SK-N-SH (cell line): ENCODE measurements at regions not wholly inside any gene's neighbourhood (a gene's known extent, or its start where the extent isn't known, plus 50 kb on each side); places are given as distances from the start of the nearest gene placed in this dataset.

Experiments
- CTCF ChIA-PET: fragments of 300-600, 350-600 bp; formaldehyde crosslinking; extraction: SDS; loops from one replicate; lab custom pipeline; 2021; lab: Yijun Ruan, JAX
- POLR2A ChIA-PET: fragments of 350-600 bp; sonication (Branson Sonifier 250); formaldehyde crosslinking; extraction: SDS; loops from one replicate; lab custom pipeline; 2020; ENCODE audit warnings: antibody characterized with exemption, inconsistent platforms; lab: Yijun Ruan, JAX
- DNase-seq: peaks from one replicate; pipeline ENCODE4 v3.0.0; 2012
- H2AFZ ChIP-seq: fragments of 200-600 bp; sonication (generic); 2 replicates; pipeline ENCODE4 v1.8.1; 2016; ENCODE audit warnings: antibody characterized with exemption, mild to moderate bottlenecking, low read depth
- H3F3A ChIP-seq: fragments of 200-600 bp; sonication (generic); replicated peaks from 2 replicates; pipeline ENCODE3; 2016; ENCODE audit warnings: antibody characterized with exemption, mild to moderate bottlenecking; ENCODE audit not compliant: insufficient read depth
- H3K27ac ChIP-seq, 2 experiments: fragments of 200-500 bp in 1 of 2; fragments of 200-600 bp in 1 of 2; sonication (Bioruptor generic) in 1 of 2; sonication (generic), shearing (Covaris generic) in 1 of 2; 2 replicates each; pipeline versions ENCODE4 v1.5.1 to v1.6.1; 2014 to 2016; ENCODE audit warnings: low read depth in 2 of 2, inconsistent platforms in 1 of 2, low read length in 1 of 2, mild to moderate bottlenecking in 1 of 2, mixed read lengths in 1 of 2
- H3K27me3 ChIP-seq: fragments of 200-600 bp; sonication (generic), shearing (Covaris generic); 2 replicates; pipeline ENCODE4 v1.6.1; 2016; ENCODE audit warnings: mixed run types; ENCODE audit not compliant: insufficient read depth
- H3K36me3 ChIP-seq, 2 experiments: fragments of 200-500 bp in 1 of 2; fragments of 200-600 bp in 1 of 2; sonication (Bioruptor generic) in 1 of 2; sonication (generic) in 1 of 2; replicated peaks in 1 of 2; 2 replicates each; pipeline versions ENCODE3 to v1.5.1; 2014 to 2016; ENCODE audit warnings: low read length in 1 of 2, mild to moderate bottlenecking in 1 of 2; ENCODE audit not compliant: insufficient read depth in 2 of 2, control insufficient read depth in 1 of 2
- H3K4me1 ChIP-seq, 2 experiments: fragments of 200-500 bp in 1 of 2; fragments of 200-600 bp in 1 of 2; sonication (Bioruptor generic) in 1 of 2; sonication (generic), shearing (Covaris generic) in 1 of 2; 2 replicates each; pipeline versions ENCODE4 v1.5.1 to v1.6.1; 2014 to 2016; ENCODE audit warnings: low read depth in 1 of 2, low read length in 1 of 2, mixed run types in 1 of 2; ENCODE audit not compliant: insufficient read depth in 2 of 2, control insufficient read depth in 1 of 2
- H3K4me2 ChIP-seq: fragments of 200-600 bp; sonication (generic), shearing (Covaris generic); 2 replicates; pipeline ENCODE4 v1.6.1; 2017; ENCODE audit warnings: mixed run types
- H3K4me3 ChIP-seq, 2 experiments: fragments of 200-500 bp in 1 of 2; fragments of 200-600 bp in 1 of 2; sonication (Bioruptor generic) in 1 of 2; sonication (generic), shearing (Covaris generic) in 1 of 2; 2 replicates each; pipeline versions ENCODE4 v1.5.1 to v1.8.1; 2014 to 2016; ENCODE audit warnings: low read depth in 2 of 2, inconsistent platforms in 1 of 2, low read length in 1 of 2, mild to moderate bottlenecking in 1 of 2, mixed read lengths in 1 of 2, moderate library complexity in 1 of 2
- H3K79me2 ChIP-seq: fragments of 200-600 bp; sonication (generic); 2 replicates; pipeline ENCODE4 v1.8.1; 2017; ENCODE audit warnings: mild to moderate bottlenecking; ENCODE audit not compliant: insufficient read depth
- H3K9ac ChIP-seq: fragments of 200-600 bp; sonication (generic); 2 replicates; pipeline ENCODE4 v1.6.1; 2017; ENCODE audit warnings: mixed run types
- H3K9me2 ChIP-seq: fragments of 200-600 bp; sonication (generic); 2 replicates; pipeline ENCODE4 v1.6.1; 2017; ENCODE audit warnings: mixed run types
- H3K9me3 ChIP-seq: fragments of 200-600 bp; sonication (generic); 2 replicates; pipeline ENCODE4 v1.6.1; 2017; ENCODE audit warnings: mixed run types, mild to moderate bottlenecking, moderate library complexity
- H4K20me1 ChIP-seq: fragments of 200-600 bp; sonication (generic); 2 replicates; pipeline ENCODE4 v1.6.1; 2017; ENCODE audit warnings: mild to moderate bottlenecking, mixed run types; ENCODE audit not compliant: insufficient read depth
- EZH2phosphoT487 ChIP-seq: fragments of 200-600 bp; sonication (generic); IDR thresholded peaks from 2 replicates; pipeline ENCODE4 v1.6.1; 2017; ENCODE audit warnings: low read depth, mixed run types, mild to moderate bottlenecking, antibody characterized with exemption, moderate library complexity, borderline replicate concordance
- FOSL2 ChIP-seq: IDR thresholded peaks from 2 replicates; pipeline ENCODE4 v1.4.0; 2012; ENCODE audit warnings: low read depth, mild to moderate bottlenecking, moderate library complexity, borderline replicate concordance
- GATA2 ChIP-seq: sonication (generic); formaldehyde crosslinking; IDR thresholded peaks from 2 replicates; pipeline ENCODE4 v1.5.0; 2020; ENCODE audit warnings: mild to moderate bottlenecking, missing genetic modification reagents
- JUND ChIP-seq: IDR thresholded peaks from 2 replicates; pipeline ENCODE4 v1.4.0; 2012
- MEF2A ChIP-seq: IDR thresholded peaks from 2 replicates; pipeline ENCODE4 v1.4.0; 2012; ENCODE audit warnings: low read depth, borderline replicate concordance
- MXI1 ChIP-seq: IDR thresholded peaks from 2 replicates; pipeline ENCODE4 v1.6.1; 2012; ENCODE audit warnings: mild to moderate bottlenecking, low read depth, low read length, improper control_type of control experiment
- POLR2AphosphoS5 ChIP-seq: IDR thresholded peaks from 2 replicates; pipeline ENCODE4 v1.6.1; 2012; ENCODE audit warnings: low read depth, low read length
- RAD21 ChIP-seq: IDR thresholded peaks from 2 replicates; pipeline ENCODE4 v1.6.1; 2012; ENCODE audit warnings: mild to moderate bottlenecking, low read length
- RCOR1 ChIP-seq: fragments of 150-350 bp; IDR thresholded peaks from 2 replicates; pipeline ENCODE4 v1.6.1; 2017; ENCODE audit warnings: antibody characterized with exemption, low read length
- RFX5 ChIP-seq: IDR thresholded peaks from 2 replicates; pipeline ENCODE4 v1.6.1; 2012; ENCODE audit warnings: mild to moderate bottlenecking, improper control_type of control experiment, low read length
- SIN3A ChIP-seq: IDR thresholded peaks from 2 replicates; pipeline ENCODE4 v1.6.1; 2012; ENCODE audit warnings: low read depth, mild to moderate bottlenecking, low read length, moderate library complexity, borderline replicate concordance
- SMC3 ChIP-seq: IDR thresholded peaks from 2 replicates; pipeline ENCODE4 v1.6.1; 2012; ENCODE audit warnings: low read depth, low read length, improper control_type of control experiment
- TAF1 ChIP-seq: IDR thresholded peaks from 2 replicates; pipeline ENCODE4 v1.6.1; 2012; ENCODE audit warnings: low read depth, mild to moderate bottlenecking, low read length, moderate library complexity, borderline replicate concordance
- WGBS: methylation state at CpG from one replicate; pipeline ENCODE4 v1.1.6; 2017; ENCODE audit warnings: low lambda C conversion rate; 5-methylcytosine and 5-hydroxymethylcytosine counted together
- TF ChIP-seq, protein P1 (sequence below): IDR thresholded peaks from 2 replicates; pipeline ENCODE4 v1.4.0; 2012; ENCODE audit warnings: low read depth, borderline replicate concordance
- TF ChIP-seq, protein P2 (sequence below): IDR thresholded peaks from 2 replicates; pipeline ENCODE4 v1.6.1; 2012; ENCODE audit warnings: mild to moderate bottlenecking, low read depth, low read length, moderate library complexity
- TF ChIP-seq, protein P3 (sequence below): IDR thresholded peaks from 2 replicates; pipeline ENCODE4 v1.4.0; 2012; ENCODE audit warnings: low read depth, borderline replicate concordance
- TF ChIP-seq, protein P4 (sequence below): fragments of 200-600 bp; sonication (generic); IDR thresholded peaks from 2 replicates; pipeline ENCODE4 v1.6.1; 2017; ENCODE audit warnings: antibody characterized with exemption, mild to moderate bottlenecking, moderate library complexity
- TF ChIP-seq, protein P5 (sequence below): fragments of 150-350 bp; IDR thresholded peaks from 2 replicates; pipeline ENCODE4 v1.6.1; 2016; ENCODE audit warnings: mild to moderate bottlenecking, low read depth, low read length
- TF ChIP-seq, protein P6 (sequence below): IDR thresholded peaks from 2 replicates; pipeline ENCODE4; 2012

DNA sequence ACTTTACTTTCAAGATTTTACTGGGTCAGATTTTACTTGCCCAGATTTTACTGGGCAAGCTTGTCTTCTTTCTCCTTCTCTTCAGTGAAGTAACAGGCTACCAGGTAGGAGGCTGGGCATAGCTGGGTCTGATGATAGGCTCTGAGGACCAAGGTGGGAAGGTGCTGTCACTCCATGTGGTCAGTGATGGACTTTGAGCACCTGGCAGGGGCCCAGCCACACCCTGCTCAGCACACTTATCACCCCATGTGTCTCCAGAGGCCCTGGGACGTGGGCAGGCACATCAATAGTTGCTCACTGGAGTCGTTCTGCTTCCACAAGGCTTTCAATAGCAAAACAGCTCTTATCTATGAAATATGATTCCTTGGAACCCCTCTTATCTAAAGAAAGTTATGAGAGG is 70.5 kb upstream of the GPR26 start:
- Histone ChIP-seq H3K27ac (no peak overlapping the region), H3K9ac (no peak overlapping the region), H3K36me3 (no peaks in the 10 kb centered on the region), H3K27me3 (no peaks in the 10 kb centered on the region), H3K79me2 (no peaks in the 10 kb centered on the region), H3K9me3 (peaks cover 5% of the 10 kb centered on the region; the same call in 1 of the 2 replicates), H3K4me1 (no peaks in the 10 kb centered on the region), H3K4me2 (no peak overlapping the region), H3K4me3 (no peak overlapping the region), H4K20me1 (no peaks in the 10 kb centered on the region), H3F3A (no peaks in the 10 kb centered on the region), H3K9me2 (no peaks in the 10 kb centered on the region), H2AFZ (no peak overlapping the region)
- ChIA-PET CTCF (interaction anchor here (1.1 to 1.6 kb wide), 3 partner anchors 11 to 23 kb away, joined by 3 to 8 read pairs (median 4); no protein-coding TSS in a partner anchor), POLR2A (no interaction called here)
- 10% methylated on average over 2 of the region's 2 CpGs for WGBS
- no peak for DNase-seq
- TF ChIP-seq, protein P1, sequence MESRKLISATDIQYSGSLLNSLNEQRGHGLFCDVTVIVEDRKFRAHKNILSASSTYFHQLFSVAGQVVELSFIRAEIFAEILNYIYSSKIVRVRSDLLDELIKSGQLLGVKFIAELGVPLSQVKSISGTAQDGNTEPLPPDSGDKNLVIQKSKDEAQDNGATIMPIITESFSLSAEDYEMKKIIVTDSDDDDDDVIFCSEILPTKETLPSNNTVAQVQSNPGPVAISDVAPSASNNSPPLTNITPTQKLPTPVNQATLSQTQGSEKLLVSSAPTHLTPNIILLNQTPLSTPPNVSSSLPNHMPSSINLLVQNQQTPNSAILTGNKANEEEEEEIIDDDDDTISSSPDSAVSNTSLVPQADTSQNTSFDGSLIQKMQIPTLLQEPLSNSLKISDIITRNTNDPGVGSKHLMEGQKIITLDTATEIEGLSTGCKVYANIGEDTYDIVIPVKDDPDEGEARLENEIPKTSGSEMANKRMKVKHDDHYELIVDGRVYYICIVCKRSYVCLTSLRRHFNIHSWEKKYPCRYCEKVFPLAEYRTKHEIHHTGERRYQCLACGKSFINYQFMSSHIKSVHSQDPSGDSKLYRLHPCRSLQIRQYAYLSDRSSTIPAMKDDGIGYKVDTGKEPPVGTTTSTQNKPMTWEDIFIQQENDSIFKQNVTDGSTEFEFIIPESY: no peak
- TF ChIP-seq FOSL2 (no peak), RFX5 (no peak), RCOR1 (no peak), TAF1 (no peak), EZH2phosphoT487 (no peak), RAD21 (no peak), SMC3 (no peak), SIN3A (no peak), JUND (no peak), GATA2 (CRISPR knock-in tag) (no peak), MEF2A (no peak), POLR2AphosphoS5 (no peak), MXI1 (no peak)
- TF ChIP-seq, protein P2, sequence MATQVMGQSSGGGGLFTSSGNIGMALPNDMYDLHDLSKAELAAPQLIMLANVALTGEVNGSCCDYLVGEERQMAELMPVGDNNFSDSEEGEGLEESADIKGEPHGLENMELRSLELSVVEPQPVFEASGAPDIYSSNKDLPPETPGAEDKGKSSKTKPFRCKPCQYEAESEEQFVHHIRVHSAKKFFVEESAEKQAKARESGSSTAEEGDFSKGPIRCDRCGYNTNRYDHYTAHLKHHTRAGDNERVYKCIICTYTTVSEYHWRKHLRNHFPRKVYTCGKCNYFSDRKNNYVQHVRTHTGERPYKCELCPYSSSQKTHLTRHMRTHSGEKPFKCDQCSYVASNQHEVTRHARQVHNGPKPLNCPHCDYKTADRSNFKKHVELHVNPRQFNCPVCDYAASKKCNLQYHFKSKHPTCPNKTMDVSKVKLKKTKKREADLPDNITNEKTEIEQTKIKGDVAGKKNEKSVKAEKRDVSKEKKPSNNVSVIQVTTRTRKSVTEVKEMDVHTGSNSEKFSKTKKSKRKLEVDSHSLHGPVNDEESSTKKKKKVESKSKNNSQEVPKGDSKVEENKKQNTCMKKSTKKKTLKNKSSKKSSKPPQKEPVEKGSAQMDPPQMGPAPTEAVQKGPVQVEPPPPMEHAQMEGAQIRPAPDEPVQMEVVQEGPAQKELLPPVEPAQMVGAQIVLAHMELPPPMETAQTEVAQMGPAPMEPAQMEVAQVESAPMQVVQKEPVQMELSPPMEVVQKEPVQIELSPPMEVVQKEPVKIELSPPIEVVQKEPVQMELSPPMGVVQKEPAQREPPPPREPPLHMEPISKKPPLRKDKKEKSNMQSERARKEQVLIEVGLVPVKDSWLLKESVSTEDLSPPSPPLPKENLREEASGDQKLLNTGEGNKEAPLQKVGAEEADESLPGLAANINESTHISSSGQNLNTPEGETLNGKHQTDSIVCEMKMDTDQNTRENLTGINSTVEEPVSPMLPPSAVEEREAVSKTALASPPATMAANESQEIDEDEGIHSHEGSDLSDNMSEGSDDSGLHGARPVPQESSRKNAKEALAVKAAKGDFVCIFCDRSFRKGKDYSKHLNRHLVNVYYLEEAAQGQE: no peak
- TF ChIP-seq, protein P3, sequence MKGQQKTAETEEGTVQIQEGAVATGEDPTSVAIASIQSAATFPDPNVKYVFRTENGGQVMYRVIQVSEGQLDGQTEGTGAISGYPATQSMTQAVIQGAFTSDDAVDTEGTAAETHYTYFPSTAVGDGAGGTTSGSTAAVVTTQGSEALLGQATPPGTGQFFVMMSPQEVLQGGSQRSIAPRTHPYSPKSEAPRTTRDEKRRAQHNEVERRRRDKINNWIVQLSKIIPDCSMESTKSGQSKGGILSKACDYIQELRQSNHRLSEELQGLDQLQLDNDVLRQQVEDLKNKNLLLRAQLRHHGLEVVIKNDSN: no peak
- TF ChIP-seq, protein P4, sequence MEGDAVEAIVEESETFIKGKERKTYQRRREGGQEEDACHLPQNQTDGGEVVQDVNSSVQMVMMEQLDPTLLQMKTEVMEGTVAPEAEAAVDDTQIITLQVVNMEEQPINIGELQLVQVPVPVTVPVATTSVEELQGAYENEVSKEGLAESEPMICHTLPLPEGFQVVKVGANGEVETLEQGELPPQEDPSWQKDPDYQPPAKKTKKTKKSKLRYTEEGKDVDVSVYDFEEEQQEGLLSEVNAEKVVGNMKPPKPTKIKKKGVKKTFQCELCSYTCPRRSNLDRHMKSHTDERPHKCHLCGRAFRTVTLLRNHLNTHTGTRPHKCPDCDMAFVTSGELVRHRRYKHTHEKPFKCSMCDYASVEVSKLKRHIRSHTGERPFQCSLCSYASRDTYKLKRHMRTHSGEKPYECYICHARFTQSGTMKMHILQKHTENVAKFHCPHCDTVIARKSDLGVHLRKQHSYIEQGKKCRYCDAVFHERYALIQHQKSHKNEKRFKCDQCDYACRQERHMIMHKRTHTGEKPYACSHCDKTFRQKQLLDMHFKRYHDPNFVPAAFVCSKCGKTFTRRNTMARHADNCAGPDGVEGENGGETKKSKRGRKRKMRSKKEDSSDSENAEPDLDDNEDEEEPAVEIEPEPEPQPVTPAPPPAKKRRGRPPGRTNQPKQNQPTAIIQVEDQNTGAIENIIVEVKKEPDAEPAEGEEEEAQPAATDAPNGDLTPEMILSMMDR: no peak
- TF ChIP-seq, protein P5, sequence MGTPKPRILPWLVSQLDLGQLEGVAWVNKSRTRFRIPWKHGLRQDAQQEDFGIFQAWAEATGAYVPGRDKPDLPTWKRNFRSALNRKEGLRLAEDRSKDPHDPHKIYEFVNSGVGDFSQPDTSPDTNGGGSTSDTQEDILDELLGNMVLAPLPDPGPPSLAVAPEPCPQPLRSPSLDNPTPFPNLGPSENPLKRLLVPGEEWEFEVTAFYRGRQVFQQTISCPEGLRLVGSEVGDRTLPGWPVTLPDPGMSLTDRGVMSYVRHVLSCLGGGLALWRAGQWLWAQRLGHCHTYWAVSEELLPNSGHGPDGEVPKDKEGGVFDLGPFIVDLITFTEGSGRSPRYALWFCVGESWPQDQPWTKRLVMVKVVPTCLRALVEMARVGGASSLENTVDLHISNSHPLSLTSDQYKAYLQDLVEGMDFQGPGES: no peak
- TF ChIP-seq, protein P6, sequence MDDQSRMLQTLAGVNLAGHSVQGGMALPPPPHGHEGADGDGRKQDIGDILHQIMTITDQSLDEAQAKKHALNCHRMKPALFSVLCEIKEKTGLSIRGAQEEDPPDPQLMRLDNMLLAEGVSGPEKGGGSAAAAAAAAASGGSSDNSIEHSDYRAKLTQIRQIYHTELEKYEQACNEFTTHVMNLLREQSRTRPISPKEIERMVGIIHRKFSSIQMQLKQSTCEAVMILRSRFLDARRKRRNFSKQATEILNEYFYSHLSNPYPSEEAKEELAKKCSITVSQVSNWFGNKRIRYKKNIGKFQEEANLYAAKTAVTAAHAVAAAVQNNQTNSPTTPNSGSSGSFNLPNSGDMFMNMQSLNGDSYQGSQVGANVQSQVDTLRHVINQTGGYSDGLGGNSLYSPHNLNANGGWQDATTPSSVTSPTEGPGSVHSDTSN: no peak
